Endothelial cell of umbilical vein (primary cell): ENCODE measurements at regions not wholly inside any gene's neighbourhood (a gene's known extent, or its start where the extent isn't known, plus 50 kb on each side); places are given as distances from the start of the nearest gene placed in this dataset.

Experiments used
- CTCF ChIP-seq, 2 donors: IDR thresholded peaks; 1 replicate in 1 of 2; 2 replicates in 1 of 2; pipeline ENCODE4 v1.5.1; 2011; ENCODE audit warnings: low read length in 2 of 2, mild to moderate bottlenecking in 2 of 2, moderate library complexity in 2 of 2, control low read depth in 1 of 2, inconsistent platforms in 1 of 2, low read depth in 1 of 2; ENCODE audit not compliant: insufficient read depth in 1 of 2; ENCODE audit errors: extremely low read depth in 1 of 2
- EZH2 ChIP-seq: IDR thresholded peaks from 2 replicates; pipeline ENCODE4 v1.6.1; 2012; ENCODE audit warnings: borderline replicate concordance, low read depth, mild to moderate bottlenecking, moderate library complexity, low read length, inconsistent platforms; ENCODE audit not compliant: severe bottlenecking
- FOS ChIP-seq: IDR thresholded peaks from 2 replicates; pipeline ENCODE4 v1.6.1; 2011; ENCODE audit warnings: mild to moderate bottlenecking, low read length, moderate library complexity, borderline replicate concordance; ENCODE audit not compliant: insufficient read depth
- GATA2 ChIP-seq: IDR thresholded peaks from 2 replicates; pipeline ENCODE4 v1.7.0; 2011; ENCODE audit warnings: low read depth, mild to moderate bottlenecking, moderate library complexity, mixed read lengths, low read length; ENCODE audit not compliant: insufficient read length, insufficient read depth
- JUN ChIP-seq: IDR thresholded peaks from 2 replicates; pipeline ENCODE4 v1.6.1; 2011; ENCODE audit warnings: borderline replicate concordance, low read depth; ENCODE audit not compliant: insufficient read length, insufficient read depth
- MAX ChIP-seq: IDR thresholded peaks from 2 replicates; pipeline ENCODE4 v1.6.1; 2011; ENCODE audit not compliant: insufficient read depth, insufficient read length
- MYC ChIP-seq: IDR thresholded peaks from one replicate; pipeline ENCODE4 v1.6.1; 2011; ENCODE audit warnings: mild to moderate bottlenecking, low read depth, low read length
- POLR2A ChIP-seq: IDR thresholded peaks from 2 replicates; pipeline ENCODE4 v1.6.1; 2012; ENCODE audit warnings: low read depth, mild to moderate bottlenecking, control low read depth, low read length
- POLR2AphosphoS5 ChIP-seq: IDR thresholded peaks from 2 replicates; pipeline ENCODE4 v1.6.1; 2012; ENCODE audit warnings: low read depth, mild to moderate bottlenecking, control low read depth, low read length, moderate library complexity; ENCODE audit not compliant: insufficient read depth

DNA sequence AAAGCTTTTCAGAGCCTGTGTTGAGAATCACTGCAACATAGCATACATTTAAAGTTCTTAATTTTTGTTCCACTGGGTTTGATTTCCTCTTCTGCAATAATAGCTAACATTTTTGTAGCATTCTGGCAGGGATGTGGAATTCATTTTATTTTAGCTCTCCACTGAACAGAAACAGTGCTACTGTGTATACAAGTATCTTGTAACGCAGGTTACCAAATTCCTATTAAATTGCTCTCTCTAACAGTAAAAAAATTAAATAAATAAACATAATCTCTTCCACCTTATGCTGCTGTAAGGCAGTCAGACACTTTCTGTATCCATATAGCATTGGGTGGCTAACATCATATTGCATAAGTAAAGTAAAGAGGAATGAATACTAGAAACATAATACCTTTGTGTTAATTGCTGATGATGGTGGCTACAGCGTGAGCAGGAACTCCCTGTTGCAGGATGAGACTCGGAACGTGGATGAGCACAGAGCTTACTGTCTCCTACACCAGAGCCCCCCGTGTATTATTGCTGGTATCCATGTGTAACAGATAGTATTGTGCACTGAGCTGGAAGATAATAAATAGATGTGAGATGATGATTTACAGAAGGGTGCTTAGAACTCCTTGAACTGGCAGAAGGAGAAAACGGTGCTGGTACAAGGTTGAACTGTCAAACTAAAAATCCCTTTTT lies 276.9 kb upstream of the SNX7 start:
- TF ChIP-seq CTCF (IDR thresholded peaks at IDR 0.05; ENCODE audit: extremely low read depth in 1 of 2, insufficient read depth in 1 of 2, low read depth in 1 of 2, low read length in 2 of 2) (no peak), MYC (no peak), GATA2 (no peak), POLR2AphosphoS5 (no peak), JUN (no peak), EZH2 (no peak), POLR2A (no peak), MAX (no peak), FOS (no peak)
